IPS-20b (cell line): ENCODE measurements at regions not wholly inside any gene's neighbourhood (a gene's known extent, or its start where the extent isn't known, plus 50 kb on each side); places are given as distances from the start of the nearest gene placed in this dataset.
"Not testable (repeated sequence)": the region's sequence is repeated elsewhere in the genome, so short reads cannot be mapped to it uniquely, and the experiment has no call there.

Source experiments
- H3K27ac ChIP-seq: one replicate; pipeline ENCODE4 v1.5.1; 2013; ENCODE audit warnings: low read length
- H3K27me3 ChIP-seq: 2 replicates; pipeline ENCODE4 v1.6.1; 2013; ENCODE audit warnings: mild to moderate bottlenecking, low read length, inconsistent platforms; ENCODE audit not compliant: insufficient read depth
- H3K36me3 ChIP-seq: 2 replicates; pipeline ENCODE4 v1.6.1; 2013; ENCODE audit warnings: low read depth, mild to moderate bottlenecking, inconsistent platforms, low read length, moderate library complexity; ENCODE audit not compliant: insufficient read depth
- H3K4me1 ChIP-seq: 2 replicates; pipeline ENCODE4 v1.6.1; 2013; ENCODE audit warnings: mild to moderate bottlenecking, control low read depth, inconsistent platforms, low read length, moderate library complexity; ENCODE audit not compliant: insufficient read depth
- H3K4me3 ChIP-seq: 2 replicates; pipeline ENCODE4 v1.5.1; 2013; ENCODE audit warnings: mild to moderate bottlenecking, low read length, inconsistent platforms
- H3K9ac ChIP-seq: 2 replicates; pipeline ENCODE4 v1.6.1; 2013; ENCODE audit warnings: low read depth, mild to moderate bottlenecking, inconsistent platforms, low read length, moderate library complexity
- H3K9me3 ChIP-seq: 2 replicates; pipeline ENCODE4 v1.6.1; 2013; ENCODE audit warnings: mild to moderate bottlenecking, low read depth, low read length, inconsistent platforms; ENCODE audit not compliant: insufficient read depth

DNA sequence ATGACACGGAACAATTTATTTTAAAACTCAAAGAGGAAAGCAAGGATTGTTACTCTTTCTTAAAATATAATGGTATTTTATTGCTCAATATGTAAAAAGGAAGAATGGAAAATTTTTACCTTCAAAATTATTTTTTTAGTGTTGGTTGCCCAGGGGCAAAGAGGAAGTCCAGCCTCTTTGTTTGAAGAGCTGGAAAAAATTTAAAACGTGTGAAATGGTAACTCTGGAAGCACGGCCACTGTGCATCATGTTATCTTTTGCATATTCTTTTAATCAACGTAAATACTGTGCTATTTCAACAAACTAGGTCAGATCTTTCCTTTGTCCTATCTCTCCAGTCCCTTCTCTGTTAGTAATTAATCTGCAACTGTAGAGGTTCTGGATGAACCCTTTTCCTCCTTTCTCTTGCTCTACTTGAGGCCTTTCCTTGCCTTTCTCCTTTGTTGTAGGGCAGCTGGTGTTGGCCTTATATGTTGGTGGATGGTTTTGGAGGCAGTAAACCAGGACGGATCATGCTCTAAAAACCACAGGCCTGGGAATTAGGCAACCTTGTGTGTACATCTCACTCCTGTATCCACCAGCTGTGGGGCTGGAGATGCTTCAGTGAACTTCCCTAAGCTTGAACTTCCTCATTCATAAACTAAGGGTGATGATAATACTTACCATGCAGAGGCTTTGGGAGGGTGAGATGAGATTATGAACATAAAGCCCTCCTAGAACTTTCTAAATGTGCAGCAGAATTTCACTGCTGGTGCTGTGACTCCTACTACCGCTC lies 143.3 kb downstream of the PRL start:
- no peak overlapping the region for H3K27ac ChIP-seq
- H3K36me3 ChIP-seq: no peaks in the 10 kb centered on the region
- no peaks in the 10 kb centered on the region for H3K9me3 ChIP-seq
- no peaks in the 10 kb centered on the region for H3K27me3 ChIP-seq
- H3K9ac ChIP-seq: no peak overlapping the region
- H3K4me1 ChIP-seq: peaks cover 9% of the 10 kb centered on the region; the same call in 1 of the 2 replicates
- no peak overlapping the region for H3K4me3 ChIP-seq

DNA sequence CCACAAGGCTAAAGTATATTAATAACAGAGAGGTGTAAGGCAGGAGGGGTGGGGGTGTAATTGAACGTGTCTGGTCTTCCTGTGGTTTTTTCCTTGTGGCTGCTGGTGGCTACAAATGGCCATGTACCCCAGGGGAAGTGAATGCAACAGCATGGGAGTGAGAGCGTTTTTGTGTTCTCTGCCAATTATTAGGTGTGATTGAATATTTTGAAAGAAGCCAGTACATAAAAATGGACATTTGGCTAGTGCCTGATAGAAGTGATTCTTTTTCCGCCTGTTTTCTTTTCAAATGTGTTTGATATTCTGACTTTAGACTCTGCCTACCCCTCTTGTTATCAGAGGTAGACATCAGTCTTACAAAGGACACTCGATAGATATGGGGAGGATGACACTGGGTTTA lies 141.3 kb downstream of the PRL start:
- peaks cover 6% of the 10 kb centered on the region; the same call in 1 of the 2 replicates for H3K36me3 ChIP-seq
- H3K9me3 ChIP-seq: 0 out of 2 replicates have a peak, but pooled peaks cover 2% of the 10 kb centered on the region
- no peaks in the 10 kb centered on the region for H3K27me3 ChIP-seq
- H3K4me1 ChIP-seq: no peaks in the 10 kb centered on the region
- H3K27ac ChIP-seq: no peak overlapping the region
- no peak overlapping the region for H3K9ac ChIP-seq
- no peak overlapping the region for H3K4me3 ChIP-seq

DNA sequence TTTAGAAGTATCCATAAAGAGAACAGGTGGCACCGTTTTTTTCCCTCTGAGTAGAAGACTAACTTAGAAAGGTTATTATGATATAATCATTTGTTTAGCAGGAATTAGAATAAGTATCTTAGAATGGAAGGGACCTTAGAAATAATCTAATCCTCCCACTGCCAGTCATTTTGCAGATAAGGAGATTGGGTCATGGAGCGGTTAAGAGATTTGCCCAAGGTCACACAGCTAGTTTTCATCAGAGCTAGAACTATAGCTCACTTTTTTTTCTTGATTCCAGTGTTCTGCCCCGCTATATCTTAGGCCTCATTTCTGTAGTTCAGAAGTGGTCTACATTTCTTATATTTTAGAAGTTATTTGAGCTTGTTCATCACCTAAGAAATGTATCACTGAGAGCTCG lies 139.6 kb downstream of the PRL start:
- H3K9ac ChIP-seq: no peak overlapping the region

DNA sequence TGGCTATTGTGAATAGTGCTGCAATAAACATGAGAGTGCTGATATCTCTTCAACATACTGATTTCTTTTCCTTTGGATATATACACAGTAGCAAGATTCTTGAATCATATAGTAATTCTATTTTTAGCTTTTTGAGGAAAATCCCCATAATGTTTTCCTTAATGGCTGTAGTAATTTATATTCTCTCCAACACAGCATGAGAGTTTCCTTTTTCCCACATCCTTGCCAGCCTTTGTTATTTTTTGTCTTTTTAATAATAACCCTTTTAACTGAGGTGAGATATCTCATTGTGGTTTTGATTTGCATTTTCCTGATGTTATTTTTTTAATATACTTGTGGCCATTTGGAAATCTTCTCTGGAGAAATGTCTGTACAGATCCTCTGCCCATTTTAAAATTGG lies 132.6 kb downstream of the PRL start:
- Histone ChIP-seq H3K4me1 (no peaks in the 10 kb centered on the region), H3K9me3 (peaks cover 42% of the 10 kb centered on the region; the same call in 1 of the 2 replicates), H3K9ac (no peak overlapping the region), H3K4me3 (no peak overlapping the region), H3K36me3 (peaks cover 6% of the 10 kb centered on the region; the same call in 1 of the 2 replicates), H3K27ac (no peak overlapping the region), H3K27me3 (no peaks in the 10 kb centered on the region)

More for the DNA sequence above, 139.6 kb downstream of the PRL start:
- H3K9me3 ChIP-seq: peaks cover 15% of the 10 kb centered on the region; the same call in 1 of the 2 replicates
- H3K36me3 ChIP-seq: peaks cover 6% of the 10 kb centered on the region; the same call in 1 of the 2 replicates
- no peak overlapping the region for H3K27ac ChIP-seq
- H3K4me1 ChIP-seq: no peaks in the 10 kb centered on the region
- no peaks in the 10 kb centered on the region for H3K27me3 ChIP-seq
- H3K4me3 ChIP-seq: no peak overlapping the region

DNA sequence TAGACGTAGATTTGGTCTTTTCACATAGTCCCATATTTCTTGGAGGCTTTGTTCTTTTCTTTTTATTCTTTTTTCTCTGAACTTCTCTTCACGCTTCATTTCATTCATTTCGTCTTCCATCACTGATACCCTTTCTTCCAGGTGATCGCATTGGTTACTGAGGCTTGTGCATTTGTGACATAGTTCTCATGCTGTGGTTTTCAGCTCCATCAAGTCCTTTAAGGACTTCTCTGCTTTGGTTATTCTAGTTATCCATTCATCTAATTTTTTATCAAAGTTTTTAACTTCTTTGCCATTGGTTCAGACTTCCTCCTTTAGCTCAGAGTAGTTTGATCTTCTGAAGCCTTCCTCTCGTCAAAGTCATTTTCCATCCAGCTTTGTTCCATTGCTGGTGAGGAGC lies 125.8 kb downstream of the PRL start:
- peaks cover 42% of the 10 kb centered on the region for H3K9me3 ChIP-seq
- H3K27ac ChIP-seq, H3K4me1 ChIP-seq, H3K4me3 ChIP-seq, H3K27me3 ChIP-seq, H3K9ac ChIP-seq: not testable (repeated sequence)
- H3K36me3 ChIP-seq: peaks cover 32% of the 10 kb centered on the region; the same call in 1 of the 2 replicates

DNA sequence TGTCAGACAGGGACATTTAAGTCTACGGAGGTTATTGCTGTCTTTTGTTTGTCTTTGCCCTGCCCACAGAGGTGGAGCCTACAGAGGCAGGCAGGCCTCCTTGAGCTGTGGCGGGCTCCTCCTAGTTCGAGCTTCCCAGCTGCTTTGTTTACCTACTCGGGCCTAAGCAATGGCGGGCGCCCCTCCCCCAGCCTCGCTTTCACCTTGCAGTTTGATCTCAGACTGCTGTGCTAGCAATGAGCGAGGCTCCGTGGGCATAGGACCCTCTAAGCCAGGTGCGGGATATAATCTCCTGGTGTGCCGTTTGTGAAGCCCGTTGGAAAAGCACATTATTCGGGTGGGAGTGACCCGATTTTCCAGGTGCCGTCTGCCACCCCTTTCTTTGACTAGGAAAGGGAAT lies 125.0 kb downstream of the PRL start:
- not testable (repeated sequence) for H3K27ac ChIP-seq, H3K9ac ChIP-seq, H3K4me1 ChIP-seq, H3K4me3 ChIP-seq, H3K27me3 ChIP-seq
- Histone ChIP-seq H3K9me3 (peaks cover 41% of the 10 kb centered on the region), H3K36me3 (peaks cover 32% of the 10 kb centered on the region; the same call in 1 of the 2 replicates)

DNA sequence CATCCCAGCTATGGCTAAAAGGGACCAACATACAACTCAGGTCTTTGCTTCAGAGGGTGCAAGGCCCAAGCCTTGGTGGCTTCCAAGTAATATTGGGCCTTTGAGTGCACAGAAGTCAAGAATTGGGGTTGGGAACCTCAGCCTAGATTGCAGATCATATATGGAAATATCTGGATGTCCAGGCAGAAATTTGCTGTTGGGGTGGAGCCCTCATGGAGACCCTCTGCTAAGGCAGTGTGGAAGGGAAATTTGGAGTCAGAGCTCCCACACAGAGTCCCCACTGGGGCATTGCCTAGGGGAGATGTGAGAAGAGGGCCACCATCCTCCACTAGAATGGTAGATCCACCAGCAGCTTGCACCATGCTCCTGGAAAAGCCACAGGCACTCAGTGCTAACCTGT lies 123.5 kb downstream of the PRL start:
- H3K9me3 ChIP-seq: peaks cover 41% of the 10 kb centered on the region
- peaks cover 32% of the 10 kb centered on the region; the same call in 1 of the 2 replicates for H3K36me3 ChIP-seq
- no peak overlapping the region; the same call in 1 of the 2 replicates for H3K4me3 ChIP-seq
- H3K27me3 ChIP-seq: no peaks in the 10 kb centered on the region
- no peaks in the 10 kb centered on the region for H3K4me1 ChIP-seq
- H3K27ac ChIP-seq: no peak overlapping the region
- no peak overlapping the region for H3K9ac ChIP-seq

DNA sequence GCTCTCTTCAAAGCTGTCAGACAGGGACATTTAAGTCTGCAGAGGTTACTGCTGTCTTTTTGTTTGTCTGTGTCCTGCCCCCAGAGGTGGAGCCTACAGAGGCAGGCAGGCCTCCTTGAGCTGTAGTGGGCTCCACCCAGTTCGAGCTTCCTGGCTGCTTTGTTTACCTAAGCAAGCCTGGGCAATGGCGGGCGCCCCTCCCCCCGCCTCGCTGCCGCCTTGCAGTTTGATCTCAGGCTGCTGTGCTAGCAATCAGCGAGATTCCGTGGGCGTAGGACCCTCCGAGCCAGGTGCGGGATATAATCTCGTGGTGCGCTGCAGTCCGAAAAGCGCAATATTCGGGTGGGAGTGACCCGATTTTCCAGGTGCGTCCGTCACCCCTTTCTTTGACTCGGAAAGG lies 116.6 kb downstream of the PRL start:
- H3K36me3 ChIP-seq: peaks cover 26% of the 10 kb centered on the region
- H3K4me3 ChIP-seq, H3K27ac ChIP-seq, H3K27me3 ChIP-seq, H3K9ac ChIP-seq, H3K4me1 ChIP-seq: not testable (repeated sequence)
- peaks cover 39% of the 10 kb centered on the region for H3K9me3 ChIP-seq

DNA sequence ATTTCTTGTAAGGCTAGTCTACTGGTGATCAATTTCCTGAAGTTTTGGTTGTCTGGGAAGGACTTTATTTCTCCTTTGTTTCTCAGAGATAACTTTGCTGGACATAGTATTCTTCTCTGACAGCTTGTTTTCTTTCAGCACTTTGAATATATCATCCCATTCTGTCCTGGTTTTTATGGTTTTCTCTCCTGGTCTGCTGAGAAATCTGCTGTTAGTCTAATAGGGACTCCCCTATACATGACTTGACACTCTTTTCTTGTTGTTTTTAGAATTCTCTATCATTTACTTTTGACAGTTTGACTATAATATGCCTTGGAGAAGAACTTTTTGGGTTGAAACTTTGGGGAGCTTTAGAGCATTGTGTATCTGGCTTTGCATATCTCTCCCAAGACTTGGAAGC lies 112.5 kb downstream of the PRL start:
- no peak overlapping the region for H3K9ac ChIP-seq
- peaks cover 39% of the 10 kb centered on the region for H3K9me3 ChIP-seq
- peaks cover 34% of the 10 kb centered on the region for H3K36me3 ChIP-seq
- H3K27me3 ChIP-seq: no peaks in the 10 kb centered on the region
- no peak overlapping the region for H3K27ac ChIP-seq
- H3K4me1 ChIP-seq: no peaks in the 10 kb centered on the region
- H3K4me3 ChIP-seq: no peak overlapping the region

DNA sequence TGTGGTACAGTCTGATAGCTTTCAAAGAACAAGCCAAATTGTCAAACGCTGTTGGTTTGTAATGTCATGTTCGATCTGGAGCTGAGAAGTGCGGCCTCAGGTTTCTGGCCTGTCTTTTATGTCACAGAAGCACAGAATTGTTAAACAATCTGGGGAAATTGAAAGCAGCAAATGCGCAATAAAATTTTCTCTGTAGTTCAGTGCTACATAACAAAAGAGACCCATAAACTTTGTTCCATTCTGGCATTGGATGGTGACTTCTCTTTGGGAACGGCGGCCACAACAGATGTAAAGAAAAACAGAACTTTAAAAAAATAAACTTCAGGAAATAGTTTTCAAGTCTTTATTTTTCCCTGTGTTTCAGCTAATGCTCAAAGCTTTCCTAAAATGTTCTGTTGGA lies 106.9 kb downstream of the PRL start:
- Histone ChIP-seq H3K4me3 (no peak overlapping the region), H3K9me3 (peaks cover 2% of the 10 kb centered on the region; the same call in 1 of the 2 replicates), H3K36me3 (peaks cover 10% of the 10 kb centered on the region), H3K27ac (no peak overlapping the region), H3K4me1 (peaks cover 6% of the 10 kb centered on the region), H3K27me3 (no peaks in the 10 kb centered on the region), H3K9ac (no peak overlapping the region)

DNA sequence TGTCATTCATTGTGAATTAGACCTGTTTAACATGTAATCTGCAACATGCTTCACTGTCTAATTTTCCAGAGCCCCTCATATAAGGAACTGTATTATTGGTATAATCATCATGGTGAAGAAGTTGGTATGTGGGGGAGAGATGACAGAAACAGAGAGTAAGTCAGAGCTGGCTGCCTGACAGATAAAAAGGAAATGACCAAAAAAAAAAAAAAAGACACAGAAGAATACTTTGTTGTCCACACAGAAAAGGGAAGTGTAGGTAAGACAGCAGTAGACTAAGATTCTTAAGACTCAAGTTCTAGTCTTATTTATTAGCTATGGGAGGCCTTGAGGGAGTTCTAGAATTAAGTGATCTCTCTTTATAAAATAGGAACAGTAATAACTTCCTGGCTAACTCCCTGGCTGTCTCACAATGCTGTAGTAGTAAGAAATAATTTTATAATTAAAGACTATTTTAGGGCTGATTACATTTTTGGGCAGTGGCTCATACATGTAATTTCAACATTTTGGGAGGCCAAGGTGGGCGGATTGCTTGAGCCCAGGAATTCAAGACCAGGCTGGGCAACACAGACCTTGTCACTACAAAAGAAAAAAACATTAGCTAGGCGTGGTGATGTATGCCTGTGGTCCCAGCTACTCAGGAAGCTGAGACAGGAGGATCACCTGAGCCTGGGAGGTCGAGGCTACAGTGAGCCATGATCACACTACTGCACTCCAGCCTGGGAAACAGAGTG lies 102.5 kb downstream of the PRL start:
- H3K9ac ChIP-seq: no peak overlapping the region
- H3K27ac ChIP-seq: no peak overlapping the region
- H3K9me3 ChIP-seq: no peaks in the 10 kb centered on the region
- no peaks in the 10 kb centered on the region for H3K27me3 ChIP-seq
- peaks cover 10% of the 10 kb centered on the region for H3K4me1 ChIP-seq
- no peaks in the 10 kb centered on the region; the same call in 1 of the 2 replicates for H3K36me3 ChIP-seq
- no peak overlapping the region for H3K4me3 ChIP-seq

DNA sequence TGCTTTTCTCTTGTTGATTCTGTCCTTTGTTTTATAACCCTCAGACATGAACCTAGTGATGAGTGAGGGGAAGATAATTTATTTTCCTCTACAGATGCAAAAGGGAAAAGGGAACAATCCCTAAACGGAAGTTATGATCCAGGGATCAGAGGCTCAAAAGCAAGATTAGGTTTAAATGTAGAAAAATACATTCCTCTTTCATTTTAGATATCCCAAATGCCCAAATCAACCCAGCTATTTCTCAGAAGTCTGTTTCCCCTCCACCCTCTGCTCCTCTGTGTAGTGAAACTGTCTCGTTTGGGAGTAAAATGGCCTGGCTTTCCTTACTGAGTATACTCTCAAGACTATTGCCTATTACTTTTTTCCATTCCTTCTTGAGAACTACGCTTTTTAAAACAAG lies 97.1 kb downstream of the PRL start:
- H3K36me3 ChIP-seq: no peaks in the 10 kb centered on the region
- peaks cover 9% of the 10 kb centered on the region; the same call in 1 of the 2 replicates for H3K4me1 ChIP-seq
- no peak overlapping the region for H3K4me3 ChIP-seq
- H3K9ac ChIP-seq: no peak overlapping the region
- no peak overlapping the region for H3K27ac ChIP-seq
- H3K9me3 ChIP-seq: no peaks in the 10 kb centered on the region
- H3K27me3 ChIP-seq: no peaks in the 10 kb centered on the region
